GOT3 (cell line): ENCODE measurements at regions not wholly inside any gene's neighbourhood (a gene's known extent, or its start where the extent isn't known, plus 50 kb on each side); places are given as distances from the start of the nearest gene placed in this dataset.

Source experiments
- DNase-seq: peaks from one replicate; lab custom pipeline; 2025; ENCODE audit warnings: mixed read lengths; lab: John Stamatoyannopoulos, UW

GRCh38 chr13:74662905-74663304 is 528.7 kb upstream of the KLF12 start:
- no peak for DNase-seq

DNA sequence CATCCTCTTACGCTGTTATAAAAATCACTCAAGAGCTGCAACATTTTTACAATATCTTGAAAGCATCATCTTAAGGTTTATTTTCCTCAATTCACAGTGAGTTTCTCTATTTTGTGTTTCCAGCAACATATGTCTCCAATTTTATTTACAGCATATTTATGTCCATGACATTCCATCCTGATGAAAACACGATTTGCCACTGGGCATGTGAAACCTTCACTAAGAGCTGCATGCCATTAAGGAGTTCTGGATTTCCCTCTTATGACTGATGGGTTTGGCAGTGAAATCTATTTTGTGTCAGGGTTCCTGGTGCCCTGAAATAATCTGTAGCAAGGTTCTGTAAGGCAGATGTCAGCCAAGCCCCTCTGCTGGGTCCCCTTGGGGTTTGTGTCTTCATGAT is 527.6 kb upstream of the KLF12 start:
- no peak for DNase-seq

DNA sequence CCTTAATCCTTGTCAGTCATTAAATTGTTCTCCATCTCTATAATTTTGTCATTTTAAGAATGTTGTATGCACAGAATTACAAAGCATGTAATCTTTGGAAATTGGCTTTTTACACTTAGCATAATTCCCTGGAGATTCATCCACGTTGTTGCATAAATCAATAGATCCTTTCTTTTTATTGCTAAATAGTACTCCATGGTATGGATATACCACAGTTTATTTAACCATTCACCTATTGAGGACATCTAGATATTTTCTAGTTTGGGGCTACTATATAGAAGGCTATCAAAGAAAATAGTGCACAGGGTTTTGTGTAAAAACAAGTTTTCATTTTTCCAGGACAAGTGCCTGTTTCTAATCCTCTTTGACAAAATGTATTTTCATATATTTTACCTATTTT is 523.6 kb upstream of the KLF12 start:
- no peak for DNase-seq

- no peak for DNase-seq
Measured at GRCh38 chr13:74651121-74651520, 516.9 kb upstream of the KLF12 start.

GRCh38 chr13:74647991-74648390 is 513.8 kb upstream of the KLF12 start:
- DNase-seq: no peak

DNA sequence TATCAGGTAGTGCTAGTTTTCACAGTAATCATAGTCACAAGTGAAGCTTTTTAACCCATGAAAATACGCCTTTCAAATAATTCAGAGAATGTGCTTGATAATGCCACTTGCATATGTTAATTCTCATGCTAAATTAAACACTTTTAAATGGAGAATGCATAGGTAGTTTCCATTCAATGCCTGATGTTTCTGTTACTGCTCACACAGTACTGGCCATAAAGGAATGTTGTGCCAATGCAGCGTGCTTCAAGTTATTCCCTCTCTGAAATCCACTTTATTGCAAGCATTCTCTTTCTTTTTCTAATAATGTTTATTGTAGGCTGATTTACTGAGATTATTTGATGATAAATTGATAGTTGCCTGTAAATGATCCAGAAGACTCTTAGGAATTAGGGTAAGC is 513.0 kb upstream of the KLF12 start:
- no peak for DNase-seq

- no peak for DNase-seq
Measured at GRCh38 chr13:74646091-74646490, 511.9 kb upstream of the KLF12 start.

DNA sequence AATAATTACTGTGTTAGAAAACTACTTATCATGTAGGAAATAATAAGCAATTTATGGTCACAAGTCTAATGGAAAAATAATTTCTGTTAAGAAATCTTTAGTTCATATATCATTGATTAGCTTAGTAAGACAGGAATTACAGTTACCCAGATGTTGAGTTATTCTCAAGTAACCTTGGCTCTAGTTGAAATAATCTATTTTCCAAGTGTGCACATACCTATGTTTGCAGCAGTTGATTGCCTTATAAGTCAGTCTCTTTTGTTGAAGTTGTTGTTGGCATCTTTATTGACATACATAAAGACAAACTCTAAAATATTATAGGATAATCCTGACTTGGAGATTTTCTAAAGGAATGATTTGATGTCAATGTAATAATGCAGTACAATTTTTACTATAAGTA is 511.4 kb upstream of the KLF12 start:
- no peak for DNase-seq

GRCh38 chr13:74644229-74644628 is 510.0 kb upstream of the KLF12 start:
- no peak for DNase-seq

GRCh38 chr13:74641586-74641985 is 507.4 kb upstream of the KLF12 start:
- DNase-seq: no peak

- no peak for DNase-seq
Measured at GRCh38 chr13:74633734-74634133, 499.5 kb upstream of the KLF12 start.

GRCh38 chr13:74629985-74630384 is 495.8 kb upstream of the KLF12 start:
- DNase-seq: no peak

- DNase-seq: no peak
Measured at GRCh38 chr13:74625541-74625940, 491.3 kb upstream of the KLF12 start.

- DNase-seq: no peak
Measured at GRCh38 chr13:74623761-74624160, 489.6 kb upstream of the KLF12 start.

DNA sequence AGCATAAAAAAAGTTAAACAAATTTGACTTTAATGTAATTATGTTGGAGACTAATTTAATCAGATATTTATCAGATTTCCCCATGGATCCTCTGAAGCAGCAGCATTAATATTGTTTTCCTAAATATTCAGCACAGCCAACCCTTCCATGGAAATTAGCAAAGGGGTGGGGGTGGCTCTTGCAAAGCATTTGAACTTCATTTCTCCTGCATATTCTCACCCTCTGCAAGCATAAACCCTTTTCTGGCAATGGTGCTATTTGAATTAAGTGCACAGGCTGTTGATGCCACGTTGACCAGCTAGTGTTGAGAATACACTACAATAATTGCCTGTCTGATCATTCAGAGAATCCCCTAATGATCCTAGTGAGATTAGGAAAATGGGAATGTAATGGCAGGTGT is 488.1 kb upstream of the KLF12 start:
- DNase-seq: no peak

GRCh38 chr13:74620711-74621110 is 486.5 kb upstream of the KLF12 start:
- no peak for DNase-seq

DNA sequence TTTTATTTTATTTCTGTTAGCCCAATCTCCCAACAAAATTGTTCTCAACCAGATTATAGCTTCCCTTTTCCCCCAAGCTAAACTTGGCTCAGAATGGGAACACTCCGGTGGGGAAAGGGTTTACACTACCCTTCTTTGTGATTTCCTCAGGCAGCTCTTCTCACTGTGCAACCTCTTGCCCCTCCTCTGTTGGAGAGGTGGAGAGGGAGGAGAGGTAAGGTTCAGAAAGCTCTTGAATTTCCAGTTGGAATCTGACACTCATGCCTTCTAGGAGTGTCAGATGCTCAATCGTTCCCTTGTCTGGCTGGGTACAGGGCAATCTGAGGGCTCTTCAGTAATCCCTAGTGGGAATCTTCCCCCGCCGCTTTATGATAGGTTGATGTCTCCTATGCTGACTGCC is 486.1 kb upstream of the KLF12 start:
- DNase-seq: no peak

DNA sequence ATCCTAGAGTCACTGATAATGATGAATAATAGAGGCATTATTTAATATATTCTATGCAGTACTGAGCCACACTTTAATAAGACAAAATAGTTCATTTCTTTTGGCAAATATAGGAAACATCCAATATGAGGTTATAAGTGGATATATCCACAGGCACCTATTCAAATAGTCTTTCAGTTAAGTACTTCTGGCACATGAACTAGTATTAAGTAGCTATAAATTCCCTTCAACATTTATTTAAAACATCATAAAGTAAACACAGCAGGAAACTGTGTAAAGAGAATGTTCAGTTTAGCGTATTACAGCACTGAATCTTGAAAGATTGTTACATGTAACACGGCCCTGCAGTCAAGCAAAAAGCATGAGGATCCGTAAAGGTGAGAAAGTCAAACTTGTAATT is 463.3 kb upstream of the KLF12 start:
- no peak for DNase-seq

DNA sequence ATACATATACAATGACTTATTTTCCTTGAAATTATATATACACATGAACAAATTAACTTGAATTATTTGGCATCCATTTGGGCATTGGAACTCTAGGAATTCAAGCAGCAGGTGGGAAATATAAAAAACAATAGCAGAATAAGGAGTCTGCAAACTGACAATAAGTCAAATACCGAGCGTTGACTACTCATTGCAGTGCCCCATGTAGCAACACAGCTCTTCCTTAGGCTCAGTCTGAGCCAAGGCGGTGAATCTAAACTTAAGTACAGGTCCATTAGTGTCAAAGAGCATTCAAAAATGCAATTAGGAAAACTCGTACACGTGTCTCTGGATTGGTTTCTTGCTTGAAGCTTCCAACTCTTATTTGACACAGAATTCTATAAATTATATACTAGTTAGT is 462.5 kb upstream of the KLF12 start:
- no peak for DNase-seq

- DNase-seq: no peak
Measured at GRCh38 chr13:74593688-74594087, 459.5 kb upstream of the KLF12 start.

DNA sequence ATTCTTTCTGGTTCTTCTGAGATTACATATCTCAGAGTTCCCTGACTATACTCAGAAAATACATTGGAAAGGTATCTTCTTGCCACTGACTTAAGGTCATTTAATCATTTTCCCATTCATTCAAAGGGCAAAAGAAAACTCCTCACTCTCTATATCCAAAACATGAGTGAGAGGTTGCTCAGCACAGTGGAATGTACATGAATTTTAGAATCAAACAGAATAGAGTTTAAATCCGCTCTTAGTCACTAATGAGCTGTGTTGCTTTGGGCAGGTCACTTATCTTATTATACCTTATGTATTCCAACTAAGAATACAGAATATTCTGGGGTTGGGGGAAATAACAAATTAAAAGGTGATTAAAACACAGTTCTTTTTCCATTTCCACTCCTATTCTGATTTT is 452.6 kb upstream of the KLF12 start:
- no peak for DNase-seq

DNA sequence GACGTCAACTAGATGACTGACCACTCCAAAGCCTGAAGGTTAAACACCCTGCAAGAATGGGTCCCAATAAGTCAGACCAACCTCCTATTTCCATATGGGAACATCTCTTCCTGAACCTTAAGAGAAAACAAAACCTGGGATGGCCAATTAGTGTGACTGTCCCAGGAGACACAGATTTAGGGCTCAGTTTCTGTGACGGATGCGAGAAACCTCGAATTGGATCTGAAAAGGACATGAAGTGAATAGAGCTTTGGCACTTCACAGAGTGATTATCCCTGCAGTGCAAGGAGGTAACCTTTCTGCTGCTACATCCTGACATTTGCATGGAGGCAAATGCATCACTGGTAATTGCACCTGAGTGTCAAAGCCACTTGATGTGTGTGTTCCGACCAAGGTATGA is 442.2 kb upstream of the KLF12 start:
- no peak for DNase-seq

- DNase-seq: no peak
Measured at GRCh38 chr13:74575729-74576125, 441.5 kb upstream of the KLF12 start.

DNA sequence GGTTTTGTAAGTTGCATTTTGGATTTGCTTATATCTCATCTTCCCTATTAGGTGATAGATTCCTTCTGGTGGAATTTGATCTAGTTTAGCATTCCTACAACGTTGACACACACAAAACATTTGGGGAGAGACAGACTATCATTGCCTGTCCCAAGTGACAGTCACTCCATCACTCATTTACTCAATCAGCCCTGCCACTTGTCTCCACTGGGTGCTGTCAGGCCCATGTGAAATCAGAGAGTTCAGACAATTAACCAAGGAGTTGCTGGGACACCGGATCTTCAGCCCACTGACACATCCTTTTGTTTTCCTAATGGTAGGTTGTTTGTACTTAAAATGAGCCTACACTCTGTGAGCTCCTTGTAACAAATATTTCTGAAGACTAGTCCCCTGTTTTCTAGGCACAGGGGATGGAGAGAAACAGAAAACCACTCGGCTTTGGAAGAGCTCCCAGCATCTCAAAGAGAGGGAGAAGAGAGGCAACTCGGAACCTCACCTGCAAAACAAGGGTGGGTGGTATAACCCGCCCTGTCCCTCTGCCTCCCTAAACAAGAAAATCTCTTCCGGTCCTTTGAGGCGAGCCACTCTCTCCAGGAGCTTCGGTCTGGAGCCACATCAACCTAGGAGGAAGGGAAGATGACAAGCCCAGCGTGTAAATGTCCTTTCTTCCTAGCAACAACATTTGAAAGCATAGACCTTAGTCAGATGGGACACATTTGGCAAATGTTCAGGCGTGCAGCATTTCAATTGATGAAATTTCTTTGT is 440.9 kb upstream of the KLF12 start:
- no peak for DNase-seq
